ENCODE measurements at regions not wholly inside any gene's neighbourhood (a gene's known extent, or its start where the extent isn't known, plus 50 kb on each side); places are given as distances from the start of the nearest gene placed in this dataset.

- no TSS peak for BruUV-seq (replicated peaks)
- Histone ChIP-seq H3K9me3 (ENCODE audit: low read length) (no peaks in the 10 kb centered on the region), H2AFZ (ENCODE audit: low read length) (no peak overlapping the region), H3K4me2 (ENCODE audit: low read length) (no peak overlapping the region), H3K9me2 (ENCODE audit: insufficient read depth, low read length) (no peaks in the 10 kb centered on the region), H3K79me2 (ENCODE audit: insufficient read depth, low read depth, low read length) (no peaks in the 10 kb centered on the region), H3K27ac (ENCODE audit: low read depth, low read length, poor library complexity, severe bottlenecking) (no peak overlapping the region), H3K4me1 (ENCODE audit: insufficient read depth, low read length, poor library complexity, severe bottlenecking) (no peaks in the 10 kb centered on the region), H4K20me1 (ENCODE audit: insufficient read depth, low read length) (no peaks in the 10 kb centered on the region), H3K36me3 (ENCODE audit: insufficient read depth, low read length) (no peaks in the 10 kb centered on the region), H3K4me3 (ENCODE audit: low read depth, low read length, poor library complexity, severe bottlenecking) (no peak overlapping the region)
- TF ChIP-seq EZH2phosphoT487 (IDR thresholded peaks at IDR 0.05; ENCODE audit: borderline replicate concordance, low read depth, low read length), result no peak
- TF ChIP-seq CTCF (conservative IDR thresholded peaks at IDR 0.05; ENCODE audit: low read length), result no peak
- ChIA-PET POLR2A (no interaction called here), CTCF (ENCODE audit: unreplicated experiment) (no interaction called here)
- no peak for DNase-seq (ENCODE audit: low spot score)
- intact Hi-C loops (cut with micrococcal nuclease; ENCODE audit: unreplicated experiment), result no loop called here
These were observed 75.3 kb downstream of the NAP1L3 start for GRCh38 chrX:93598076-93598475.

GRCh38 chrX:93594780-93595179 lies 78.6 kb downstream of the NAP1L3 start:
- no TSS peak for BruUV-seq (replicated peaks)
- intact Hi-C loops (cut with micrococcal nuclease; ENCODE audit: unreplicated experiment), result no loop called here
- DNase-seq (ENCODE audit: low spot score), result no peak
- H4K20me1 ChIP-seq (ENCODE audit: insufficient read depth, low read length), result no peaks in the 10 kb centered on the region
- ChIA-PET CTCF (ENCODE audit: unreplicated experiment) (no interaction called here), POLR2A (no interaction called here)
- TF ChIP-seq EZH2phosphoT487 (IDR thresholded peaks at IDR 0.05; ENCODE audit: borderline replicate concordance, low read depth, low read length) (no peak), CTCF (conservative IDR thresholded peaks at IDR 0.05; ENCODE audit: low read length) (no peak)
- H3K9me3 ChIP-seq (ENCODE audit: low read length), result no peaks in the 10 kb centered on the region
- H3K4me2 ChIP-seq (ENCODE audit: low read length), result no peak overlapping the region
- no peak overlapping the region for H3K4me3 ChIP-seq (ENCODE audit: low read depth, low read length, poor library complexity, severe bottlenecking)
- no peak overlapping the region for H3K27ac ChIP-seq (ENCODE audit: low read depth, low read length, poor library complexity, severe bottlenecking)
- no peaks in the 10 kb centered on the region for H3K36me3 ChIP-seq (ENCODE audit: insufficient read depth, low read length)
- H3K9me2 ChIP-seq (ENCODE audit: insufficient read depth, low read length), result no peaks in the 10 kb centered on the region
- H2AFZ ChIP-seq (ENCODE audit: low read length), result no peak overlapping the region
- no peaks in the 10 kb centered on the region for H3K4me1 ChIP-seq (ENCODE audit: insufficient read depth, low read length, poor library complexity, severe bottlenecking)
- no peaks in the 10 kb centered on the region for H3K79me2 ChIP-seq (ENCODE audit: insufficient read depth, low read depth, low read length)

GRCh38 chrX:93593966-93594365 lies 79.4 kb downstream of the NAP1L3 start:
- no peak for DNase-seq (ENCODE audit: low spot score)
- no peak overlapping the region for H3K4me2 ChIP-seq (ENCODE audit: low read length)
- no peak overlapping the region for H3K27ac ChIP-seq (ENCODE audit: low read depth, low read length, poor library complexity, severe bottlenecking)
- H4K20me1 ChIP-seq (ENCODE audit: insufficient read depth, low read length), result no peaks in the 10 kb centered on the region
- POLR2A ChIA-PET, result no interaction called here
- CTCF ChIA-PET (ENCODE audit: unreplicated experiment), result no interaction called here
- H3K4me3 ChIP-seq (ENCODE audit: low read depth, low read length, poor library complexity, severe bottlenecking), result no peak overlapping the region
- H3K9me2 ChIP-seq (ENCODE audit: insufficient read depth, low read length), result no peaks in the 10 kb centered on the region
- H3K36me3 ChIP-seq (ENCODE audit: insufficient read depth, low read length), result no peaks in the 10 kb centered on the region
- BruUV-seq (replicated peaks), result no TSS peak
- no peaks in the 10 kb centered on the region for H3K9me3 ChIP-seq (ENCODE audit: low read length)
- H2AFZ ChIP-seq (ENCODE audit: low read length), result no peak overlapping the region
- no peaks in the 10 kb centered on the region for H3K4me1 ChIP-seq (ENCODE audit: insufficient read depth, low read length, poor library complexity, severe bottlenecking)
- TF ChIP-seq CTCF (conservative IDR thresholded peaks at IDR 0.05; ENCODE audit: low read length) (no peak), EZH2phosphoT487 (IDR thresholded peaks at IDR 0.05; ENCODE audit: borderline replicate concordance, low read depth, low read length) (no peak)
- H3K79me2 ChIP-seq (ENCODE audit: insufficient read depth, low read depth, low read length), result no peaks in the 10 kb centered on the region
- intact Hi-C loops (cut with micrococcal nuclease; ENCODE audit: unreplicated experiment), result no loop called here

All from OCI-LY7 (cell line).